DND-41 (cell line): ENCODE measurements at regions not wholly inside any gene's neighbourhood (a gene's known extent, or its start where the extent isn't known, plus 50 kb on each side); places are given as distances from the start of the nearest gene placed in this dataset.

ENCODE experiments used
- ATAC-seq: fragments of 200-7000 bp; cut with Tn5 transposase; 3 replicates; pipeline ENCODE4 v1.9.1; 2021; ENCODE audit warnings: low read depth; ENCODE audit not compliant: insufficient read depth
- DNase-seq: peaks from one replicate; pipeline ENCODE4 v3.0.0-alpha.2; 2020
- H2AFZ ChIP-seq: 2 replicates; pipeline ENCODE4 v1.6.0; 2012; ENCODE audit warnings: low read depth, low read length
- H3K27ac ChIP-seq: 2 replicates; pipeline ENCODE4 v1.5.1; 2012; ENCODE audit warnings: low read length, inconsistent platforms
- H3K27me3 ChIP-seq: fragments of 200-600 bp; sonication (generic); 2 replicates; pipeline ENCODE4 v1.6.0; 2012; ENCODE audit warnings: low read length, mild to moderate bottlenecking, inconsistent platforms; ENCODE audit not compliant: insufficient read depth, poor library complexity
- H3K36me3 ChIP-seq: 2 replicates; pipeline ENCODE4 v1.5.1; 2012; ENCODE audit warnings: low read length, inconsistent platforms; ENCODE audit not compliant: insufficient read depth
- H3K4me1 ChIP-seq: 2 replicates; pipeline ENCODE4 v1.5.1; 2012; ENCODE audit warnings: mild to moderate bottlenecking, low read length; ENCODE audit not compliant: insufficient read depth
- H3K4me2 ChIP-seq: 2 replicates; pipeline ENCODE4 v1.6.0; 2012; ENCODE audit warnings: mild to moderate bottlenecking, moderate library complexity, low read length, inconsistent platforms; ENCODE audit not compliant: insufficient read depth
- H3K4me3 ChIP-seq, 2 experiments: fragments of 200-600 bp in 1 of 2; shearing (Covaris generic) in 1 of 2; 2 replicates each; pipeline ENCODE4 v1.5.1; 2012 to 2016; ENCODE audit warnings: inconsistent platforms in 2 of 2, low read length in 2 of 2, mild to moderate bottlenecking in 2 of 2, low read depth in 1 of 2, moderate library complexity in 1 of 2
- H3K79me2 ChIP-seq: 2 replicates; pipeline ENCODE4 v1.6.0; 2012; ENCODE audit warnings: low read length, inconsistent platforms; ENCODE audit not compliant: insufficient read depth
- H3K9ac ChIP-seq: 2 replicates; pipeline ENCODE4 v1.6.0; 2012; ENCODE audit warnings: low read depth, mild to moderate bottlenecking, inconsistent platforms, low read length, moderate library complexity
- H3K9me3 ChIP-seq: 2 replicates; pipeline ENCODE4 v1.5.1; 2012; ENCODE audit warnings: low read length, moderate library complexity, mild to moderate bottlenecking, inconsistent platforms; ENCODE audit not compliant: insufficient read depth, severe bottlenecking
- H4K20me1 ChIP-seq: 2 replicates; pipeline ENCODE4 v1.6.0; 2012; ENCODE audit warnings: low read length; ENCODE audit not compliant: insufficient read depth
- CTCF ChIP-seq: IDR thresholded peaks from 2 replicates; pipeline ENCODE4 v1.5.1; 2012; ENCODE audit warnings: borderline replicate concordance, low read length, moderate library complexity, mild to moderate bottlenecking; ENCODE audit not compliant: poor library complexity, severe bottlenecking; ENCODE audit errors: extremely low read depth
- EZH2 ChIP-seq: IDR thresholded peaks from 3 replicates; pipeline ENCODE4 v1.6.1; 2012; ENCODE audit warnings: borderline replicate concordance, low read depth, mild to moderate bottlenecking, moderate library complexity, low read length, inconsistent platforms; ENCODE audit not compliant: severe bottlenecking

GRCh38 chr1:182331387-182331786 is 60.2 kb downstream of the GLUL start:
- Histone ChIP-seq H3K27ac (no peak overlapping the region), H3K9ac (no peak overlapping the region), H3K4me1 (peaks cover 10% of the 10 kb centered on the region), H2AFZ (no peak overlapping the region), H3K4me3 (no peak overlapping the region), H3K27me3 (no peaks in the 10 kb centered on the region), H3K4me2 (no peak overlapping the region), H3K9me3 (no peaks in the 10 kb centered on the region), H3K79me2 (no peaks in the 10 kb centered on the region), H3K36me3 (no peaks in the 10 kb centered on the region), H4K20me1 (no peaks in the 10 kb centered on the region)
- DNase-seq (no peak), ATAC-seq (no peak)
- TF ChIP-seq CTCF (no peak), EZH2 (no peak)

- Histone ChIP-seq H3K4me2 (no peak overlapping the region), H4K20me1 (no peaks in the 10 kb centered on the region), H2AFZ (no peak overlapping the region), H3K9ac (no peak overlapping the region), H3K36me3 (no peaks in the 10 kb centered on the region), H3K27ac (no peak overlapping the region), H3K27me3 (no peaks in the 10 kb centered on the region), H3K4me3 (no peak overlapping the region), H3K4me1 (peaks cover 10% of the 10 kb centered on the region), H3K9me3 (no peaks in the 10 kb centered on the region), H3K79me2 (no peaks in the 10 kb centered on the region)
- ATAC-seq (no peak), DNase-seq (no peak)
- TF ChIP-seq EZH2 (no peak), CTCF (no peak)
These were observed 61.3 kb downstream of the GLUL start for GRCh38 chr1:182330303-182330702.

GRCh38 chr1:182329471-182329870 is 62.1 kb downstream of the GLUL start:
- TF ChIP-seq CTCF (no peak), EZH2 (no peak)
- no peak overlapping the region for H2AFZ ChIP-seq
- no peak overlapping the region for H3K27ac ChIP-seq
- H3K4me1 ChIP-seq: peaks cover 3% of the 10 kb centered on the region
- no peaks in the 10 kb centered on the region for H3K36me3 ChIP-seq
- H3K79me2 ChIP-seq: no peaks in the 10 kb centered on the region
- H3K4me3 ChIP-seq: no peak overlapping the region
- no peaks in the 10 kb centered on the region for H4K20me1 ChIP-seq
- no peak overlapping the region for H3K4me2 ChIP-seq
- DNase-seq: no peak
- ATAC-seq: no peak
- no peaks in the 10 kb centered on the region for H3K9me3 ChIP-seq
- no peaks in the 10 kb centered on the region for H3K27me3 ChIP-seq
- H3K9ac ChIP-seq: no peak overlapping the region

GRCh38 chr1:182328591-182328990 is 63.0 kb downstream of the GLUL start:
- Histone ChIP-seq H3K27ac (no peak overlapping the region), H3K36me3 (no peaks in the 10 kb centered on the region), H3K4me2 (no peak overlapping the region), H4K20me1 (no peaks in the 10 kb centered on the region), H3K79me2 (no peaks in the 10 kb centered on the region), H3K4me1 (no peaks in the 10 kb centered on the region), H3K9me3 (no peaks in the 10 kb centered on the region), H3K4me3 (no peak overlapping the region), H3K9ac (no peak overlapping the region), H3K27me3 (no peaks in the 10 kb centered on the region), H2AFZ (no peak overlapping the region)
- DNase-seq (no peak), ATAC-seq (no peak)
- TF ChIP-seq CTCF: no peak
- TF ChIP-seq EZH2: no peak
